ENCODE measurements at regions not wholly inside any gene's neighbourhood (a gene's known extent, or its start where the extent isn't known, plus 50 kb on each side); places are given as distances from the start of the nearest gene placed in this dataset.

- TF ChIP-seq CTCF (IDR thresholded peaks at IDR 0.05 in 4 of 5, conservative IDR thresholded peaks at IDR 0.05 in 1 of 5): no peak
- TF ChIP-seq POLR2A (IDR thresholded peaks at IDR 0.05): no peak
Observed at GRCh38 chr2:125656190-125656589, 999.8 kb upstream of the GYPC start.

All from gastrocnemius medialis (tissue), 4 donors.